Pancreas (tissue), 10 donors: ENCODE measurements at regions not wholly inside any gene's neighbourhood (a gene's known extent, or its start where the extent isn't known, plus 50 kb on each side); places are given as distances from the start of the nearest gene placed in this dataset.
A peak's percentile ranks its signal among the peaks of the same experiment; 100 is the strongest.

Experiments used
- ATAC-seq, 4 donors: fragments of 200-7000 bp; cut with Tn5 transposase; one replicate each; pipeline versions ENCODE4 v1.8.0 to v1.9.1; 2020; ENCODE audit warnings: mild to moderate bottlenecking in 4 of 4, moderate library complexity in 4 of 4
- DNase-seq, 6 donors: peaks; one replicate each; pipeline ENCODE4 v3.0.0-alpha.2; 2020
- FAIRE-seq: peaks from 2 replicates; lab custom pipeline; 2012; peaks lifted over from hg19 to GRCh38; lab: Jason Lieb, UNC
- H3K27ac ChIP-seq, 4 donors: fragments of 200-600 bp; sonication (generic); 1 replicate in 3 of 4; 2 replicates in 1 of 4; pipeline versions ENCODE4 v1.5.0 to v1.8.0; 2020
- H3K27me3 ChIP-seq, 4 donors: fragments of 200-600 bp; one replicate each; pipeline ENCODE4 v1.8.0; 2021
- H3K36me3 ChIP-seq, 3 donors: fragments of 200-600 bp; sonication (generic) in 1 of 3; one replicate each; pipeline versions ENCODE4 v1.5.0 to v1.8.0; 2020 to 2021
- H3K4me1 ChIP-seq, 3 donors: fragments of 200-600 bp; one replicate each; pipeline ENCODE4 v1.8.0; 2021
- H3K4me3 ChIP-seq, 4 donors: fragments of 200-600 bp; sonication (generic) in 2 of 4; one replicate each; pipeline versions ENCODE4 v1.5.0 to v1.8.0; 2020 to 2021
- H3K9me3 ChIP-seq, 4 donors: fragments of 200-600 bp; one replicate each; pipeline ENCODE4 v1.8.0; 2021
- WGBS, 2 donors: extraction: QIAGEN DNeasy Blood & Tissue Kit; methylation state at CpG; one replicate each; pipeline ENCODE4 v1.1.7; 2013; 5-methylcytosine and 5-hydroxymethylcytosine counted together
- intact Hi-C, 3 donors: fragments of 100-400 bp; cut with DNase I; formaldehyde crosslinking; loops; one replicate each; pipeline versions ENCODE4 v1.11.1 to v1.14.2; 2022
- TF ChIP-seq, protein P1 (sequence below), 4 donors: fragments of 200-600 bp; sonication (generic) in 3 of 4; IDR thresholded peaks; one replicate each; pipeline versions ENCODE4 v1.5.0 to v1.8.0; 2021; ENCODE audit warnings: antibody characterized with exemption in 4 of 4
- donor health status: healthy with polysubstance abuse.
- donor health status: DM: no; HTN: no; CAD: no; lungs with moderate emphysema.
- donor health status: DM: no; HTN: no; CAD: no.
- donor health status: control.
- donor health status: control.
- donor health status: Bipolar disorder and iron deficiency.
- donor health status: DM: yes; HTN: yes; CAD: no.
- donor health status: DM: no; HTN: no; CAD: no.
- donor health status: DM: no; HTN: no; CAD: no.
- donor health status: DM: yes; HTN: yes; CAD: no.

DNA sequence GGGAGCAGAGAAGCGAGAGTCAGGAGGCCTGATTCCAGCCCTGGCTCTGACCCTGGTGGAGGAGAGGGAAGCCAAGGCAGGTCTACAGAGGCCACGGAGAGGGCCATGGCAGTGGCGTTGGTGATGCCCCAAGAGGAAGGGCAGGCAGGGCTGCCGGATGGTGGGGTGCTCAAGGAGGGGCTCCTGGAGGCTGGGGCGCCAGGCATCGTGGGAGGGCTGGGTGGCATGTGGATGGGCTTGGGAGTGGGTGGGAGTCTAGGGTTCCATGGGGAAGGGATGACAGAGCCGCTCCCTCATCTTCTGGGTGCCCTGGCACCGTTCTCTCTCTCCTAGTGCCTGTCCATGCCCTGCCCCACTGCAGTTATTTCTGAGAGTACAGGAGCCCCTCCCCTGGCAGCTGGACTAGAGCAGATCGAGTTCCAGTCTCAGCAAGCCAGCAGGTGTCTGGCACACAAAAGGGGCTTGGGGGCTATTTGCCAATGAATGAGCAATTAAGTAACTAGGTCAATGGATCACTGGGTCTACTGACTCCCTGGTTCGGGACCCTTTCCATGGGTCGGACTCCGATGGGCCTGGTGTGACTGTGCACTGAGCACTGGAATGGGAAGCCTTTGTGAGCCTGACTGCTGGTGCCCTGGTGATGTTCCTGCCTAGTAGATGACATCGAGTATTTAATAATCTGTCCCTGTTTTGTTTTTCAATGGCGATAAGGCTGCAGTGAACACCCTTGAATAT, 570.0 kb downstream of the TBC1D22A start:
- H3K36me3 ChIP-seq, result no peaks in the 10 kb centered on the region

DNA sequence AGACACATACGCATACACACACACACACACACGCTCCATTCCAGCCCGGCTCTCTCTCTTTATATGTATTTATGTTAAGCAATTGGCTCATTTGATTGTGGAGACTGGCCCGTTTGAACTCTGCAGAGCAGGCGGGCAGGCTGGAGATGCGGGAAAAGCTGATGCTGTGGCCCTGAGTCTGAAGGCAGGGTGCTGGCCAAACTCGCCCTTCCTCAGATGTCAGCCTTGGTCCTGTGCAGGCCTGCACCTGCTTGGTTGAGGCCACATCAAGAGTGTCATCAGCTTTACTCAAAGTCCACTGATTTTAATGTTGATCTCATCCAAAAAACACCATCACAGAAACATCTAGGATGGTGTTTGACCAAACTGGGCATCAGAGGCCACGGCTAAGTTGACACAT, 569.3 kb downstream of the TBC1D22A start:
- Histone ChIP-seq H3K36me3 (no peaks in the 10 kb centered on the region), H3K9me3 (no peaks in the 10 kb centered on the region), H3K4me1 (no peaks in the 10 kb centered on the region), H3K27ac (no peak overlapping the region), H3K27me3 (no peaks in the 10 kb centered on the region), H3K4me3 (no peak overlapping the region)
- TF ChIP-seq, protein P1, sequence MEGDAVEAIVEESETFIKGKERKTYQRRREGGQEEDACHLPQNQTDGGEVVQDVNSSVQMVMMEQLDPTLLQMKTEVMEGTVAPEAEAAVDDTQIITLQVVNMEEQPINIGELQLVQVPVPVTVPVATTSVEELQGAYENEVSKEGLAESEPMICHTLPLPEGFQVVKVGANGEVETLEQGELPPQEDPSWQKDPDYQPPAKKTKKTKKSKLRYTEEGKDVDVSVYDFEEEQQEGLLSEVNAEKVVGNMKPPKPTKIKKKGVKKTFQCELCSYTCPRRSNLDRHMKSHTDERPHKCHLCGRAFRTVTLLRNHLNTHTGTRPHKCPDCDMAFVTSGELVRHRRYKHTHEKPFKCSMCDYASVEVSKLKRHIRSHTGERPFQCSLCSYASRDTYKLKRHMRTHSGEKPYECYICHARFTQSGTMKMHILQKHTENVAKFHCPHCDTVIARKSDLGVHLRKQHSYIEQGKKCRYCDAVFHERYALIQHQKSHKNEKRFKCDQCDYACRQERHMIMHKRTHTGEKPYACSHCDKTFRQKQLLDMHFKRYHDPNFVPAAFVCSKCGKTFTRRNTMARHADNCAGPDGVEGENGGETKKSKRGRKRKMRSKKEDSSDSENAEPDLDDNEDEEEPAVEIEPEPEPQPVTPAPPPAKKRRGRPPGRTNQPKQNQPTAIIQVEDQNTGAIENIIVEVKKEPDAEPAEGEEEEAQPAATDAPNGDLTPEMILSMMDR (IDR thresholded peaks at IDR 0.05), result no peak
- DNase-seq (no peak), FAIRE-seq (no peak), ATAC-seq (no peak)
- 81 to 88% methylated on average over 8 of the region's 8 CpGs for WGBS, 2 donors
- intact Hi-C loops, result no loop called here

More for the DNA sequence above, 570.0 kb downstream of the TBC1D22A start:
- H3K27me3 ChIP-seq, result no peaks in the 10 kb centered on the region
- intact Hi-C loops, result no loop called here
- no peak overlapping the region for H3K4me3 ChIP-seq
- WGBS, 2 donors, result 77 to 84% methylated on average over 14 of the region's 14 CpGs
- TF ChIP-seq, protein P1 (IDR thresholded peaks at IDR 0.05), result no peak
- no peaks in the 10 kb centered on the region for H3K9me3 ChIP-seq
- DNase-seq, result no peak
- ATAC-seq, result no peak
- no peaks in the 10 kb centered on the region for H3K4me1 ChIP-seq
- FAIRE-seq, result no peak
- H3K27ac ChIP-seq, result no peak overlapping the region

DNA sequence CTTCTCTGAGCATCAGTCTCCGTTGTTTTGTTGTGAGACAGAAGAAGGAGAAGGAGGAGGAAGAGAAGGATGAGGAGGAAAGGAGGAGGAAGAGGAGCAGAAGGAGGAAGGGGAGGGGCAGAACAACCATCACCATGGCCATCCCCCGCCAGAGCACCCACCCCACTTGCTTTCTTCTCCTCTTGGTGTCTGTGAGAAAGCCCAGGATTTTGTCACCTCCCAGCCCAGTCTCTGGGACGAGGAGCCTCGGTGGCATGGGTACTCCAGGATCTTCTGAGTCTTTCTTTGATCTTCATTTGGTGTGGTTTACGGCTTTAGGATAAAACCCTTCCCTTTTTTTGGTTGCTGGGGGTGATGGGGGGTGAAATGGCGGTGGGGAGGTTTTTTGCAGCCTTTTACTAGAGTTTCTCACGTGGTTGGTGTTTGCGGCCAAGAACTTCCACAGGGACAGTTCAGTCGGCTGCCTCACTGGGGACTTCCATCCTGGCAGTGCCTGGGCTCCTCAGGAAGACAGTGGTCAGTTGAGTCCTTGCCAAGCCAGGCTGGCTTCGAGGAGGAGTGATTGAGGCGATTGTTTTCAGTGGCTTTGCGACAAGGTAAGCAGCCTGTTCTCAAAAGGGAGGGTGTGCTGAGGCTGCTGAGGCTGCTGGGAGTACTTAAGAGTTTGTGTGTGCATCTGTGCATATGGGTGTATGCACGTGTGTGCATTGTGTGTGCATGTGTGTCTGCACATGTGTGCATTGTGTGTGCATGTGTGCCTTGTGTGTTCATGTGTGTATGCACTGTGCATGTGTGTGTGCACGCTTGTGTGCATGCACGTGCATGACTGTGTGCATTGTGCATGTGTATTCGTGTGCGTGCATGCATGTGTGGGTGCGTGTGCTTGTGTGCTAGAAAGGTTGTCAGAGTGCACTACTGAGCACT, 567.5 kb downstream of the TBC1D22A start:
- intact Hi-C loops, result no loop called here
- FAIRE-seq, result no peak

DNA sequence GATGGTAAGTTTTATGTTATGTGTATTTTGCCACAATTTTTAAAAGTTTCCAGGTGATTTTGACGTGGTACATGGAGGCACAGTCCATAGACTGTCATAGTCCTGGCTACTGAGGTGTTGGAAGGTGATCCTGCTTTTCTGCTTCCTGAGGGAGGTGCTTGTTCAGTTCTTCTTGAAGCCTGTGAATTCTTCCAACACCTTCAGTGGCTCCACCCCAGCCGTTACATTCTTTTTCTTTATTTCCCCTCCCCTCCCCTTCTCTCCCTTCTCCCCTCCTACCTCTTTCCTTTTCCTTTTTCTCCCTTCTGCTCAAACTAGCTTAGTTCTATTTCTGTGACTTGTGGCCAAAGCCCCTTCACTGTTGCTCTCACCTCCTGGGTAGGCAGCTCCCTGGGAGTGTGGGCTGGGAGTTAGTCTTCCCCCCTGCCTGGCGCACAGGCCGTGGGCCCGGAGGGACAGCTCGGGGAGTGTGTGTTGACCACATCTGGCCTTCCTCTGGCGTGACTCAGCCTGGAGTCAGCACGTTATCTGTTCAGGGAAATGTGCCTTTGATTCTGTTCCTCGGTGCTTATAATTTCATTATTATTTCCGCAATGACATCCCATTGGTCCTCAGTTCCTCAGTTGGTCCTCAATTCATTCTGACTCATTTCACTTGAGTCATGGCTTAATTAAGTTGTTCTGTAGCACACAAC, 566.2 kb downstream of the TBC1D22A start:
- H3K4me1 ChIP-seq, result no peaks in the 10 kb centered on the region
- TF ChIP-seq, protein P1 (IDR thresholded peaks at IDR 0.05), result no peak
- ATAC-seq, result peak in 3 of 4 donors; percentile 34 to 80 (median 76)

More for the DNA sequence above, 567.5 kb downstream of the TBC1D22A start:
- Histone ChIP-seq H3K4me1 (no peaks in the 10 kb centered on the region), H3K4me3 (no peak overlapping the region), H3K9me3 (no peaks in the 10 kb centered on the region), H3K27ac (no peak overlapping the region), H3K27me3 (no peaks in the 10 kb centered on the region), H3K36me3 (no peaks in the 10 kb centered on the region)
- WGBS, 2 donors, result 54 to 63% methylated on average over 18 of the region's 18 CpGs
- ATAC-seq, result no peak
- TF ChIP-seq, protein P1 (IDR thresholded peaks at IDR 0.05), result no peak
- no peak for DNase-seq

More for the DNA sequence above, 566.2 kb downstream of the TBC1D22A start:
- Histone ChIP-seq H3K36me3 (no peaks in the 10 kb centered on the region), H3K4me3 (no peak overlapping the region), H3K27ac (no peak overlapping the region), H3K9me3 (no peaks in the 10 kb centered on the region), H3K27me3 (no peaks in the 10 kb centered on the region)
- DNase-seq (no peak), FAIRE-seq (no peak)
- WGBS, 2 donors, result 30 to 44% methylated on average over 10 of the region's 10 CpGs
- intact Hi-C loops, result no loop called here
